Panc1 (cell line): ENCODE measurements at regions not wholly inside any gene's neighbourhood (a gene's known extent, or its start where the extent isn't known, plus 50 kb on each side); places are given as distances from the start of the nearest gene placed in this dataset.

ENCODE experiments used
- CTCF ChIP-seq: fragments of 450-650 bp; IDR thresholded peaks from 2 replicates; pipeline ENCODE4 v1.5.1; 2017; ENCODE audit warnings: mild to moderate bottlenecking
- POLR2AphosphoS5 ChIP-seq: IDR thresholded peaks from 2 replicates; pipeline ENCODE4 v1.6.1; 2012; ENCODE audit warnings: mild to moderate bottlenecking, low read depth, low read length, moderate library complexity

- TF ChIP-seq POLR2AphosphoS5 (no peak), CTCF (peak; percentile 60; the same call in 1 of the 2 replicates)
These were observed 485.3 kb upstream of the PTBP2 start for GRCh38 chr1:96236156-96236739.
